ENCODE measurements at regions not wholly inside any gene's neighbourhood (a gene's known extent, or its start where the extent isn't known, plus 50 kb on each side); places are given as distances from the start of the nearest gene placed in this dataset.

GRCh38 chr3:19022546-19022945 is 125.8 kb upstream of the KCNH8 start:
- intact Hi-C loops (cut with micrococcal nuclease): no loop called here
- POLR2A ChIA-PET (ENCODE audit: partially characterized antibody): no interaction called here
- no peak for DNase-seq
- CTCF ChIA-PET (ENCODE audit: partially characterized antibody): interaction anchor here (1.4 kb wide), 1 partner anchor 8 kb away, joined by 3 read pairs; no protein-coding TSS in a partner anchor
- H3K27ac Mint-ChIP-seq: no peak overlapping the region
- peaks cover 0 to 2% (median 0%) of the 10 kb centered on the region in 8 donors for H3K9me3 Mint-ChIP-seq
- Histone ChIP-seq H3K9me3 (ENCODE audit: control insufficient read depth in 1 of 2, low read length in 2 of 2) (no peaks in the 10 kb centered on the region), H3K27me3 (ENCODE audit: insufficient read depth, low read length) (no peaks in the 10 kb centered on the region), H3K4me1 (ENCODE audit: insufficient read depth, low read length) (no peaks in the 10 kb centered on the region), H3K36me3 (ENCODE audit: insufficient read depth, low read length) (no peaks in the 10 kb centered on the region), H3K4me3 (ENCODE audit: low read length in 2 of 2) (no peak overlapping the region), H3K27ac (ENCODE audit: low read depth, low read length) (no peak overlapping the region)
- H3K27me3 Mint-ChIP-seq: peaks cover 0 to 4% of the 10 kb centered on the region in 2 donors
- H3K36me3 Mint-ChIP-seq: no peaks in the 10 kb centered on the region
- no peaks in the 10 kb centered on the region for H3K4me1 Mint-ChIP-seq
- no peak overlapping the region for H3K4me3 Mint-ChIP-seq

GRCh38 chr3:19016851-19017250 is 131.5 kb upstream of the KCNH8 start:
- no peaks in the 10 kb centered on the region for H3K4me1 ChIP-seq (ENCODE audit: insufficient read depth, low read length)
- no peaks in the 10 kb centered on the region for H3K36me3 ChIP-seq (ENCODE audit: insufficient read depth, low read length)
- Mint-ChIP-seq H3K27ac (no peak overlapping the region), H3K9me3 (peaks cover 0 to 2% (median 0%) of the 10 kb centered on the region in 8 donors), H3K4me1 (peaks cover 0 to 1% (median 0%) of the 10 kb centered on the region in 4 donors), H3K36me3 (no peaks in the 10 kb centered on the region), H3K4me3 (no peak overlapping the region), H3K27me3 (no peaks in the 10 kb centered on the region)
- DNase-seq: no peak
- no peaks in the 10 kb centered on the region for H3K9me3 ChIP-seq (ENCODE audit: control insufficient read depth in 1 of 2, low read length in 2 of 2)
- H3K4me3 ChIP-seq (ENCODE audit: low read length in 2 of 2): no peak overlapping the region
- no peaks in the 10 kb centered on the region for H3K27me3 ChIP-seq (ENCODE audit: insufficient read depth, low read length)
- POLR2A ChIA-PET (ENCODE audit: partially characterized antibody): interaction anchor here (0.6 kb wide), 1 partner anchor 76 kb away, joined by 3 read pairs; no protein-coding TSS in a partner anchor
- H3K27ac ChIP-seq (ENCODE audit: low read depth, low read length): no peak overlapping the region
- CTCF ChIA-PET (ENCODE audit: partially characterized antibody): interaction anchor here (1.4 kb wide), 1 partner anchor 10 kb away, joined by 3 read pairs; no protein-coding TSS in a partner anchor
- intact Hi-C loops (cut with micrococcal nuclease): no loop called here

GRCh38 chr3:19013879-19014278 is 134.4 kb upstream of the KCNH8 start:
- Histone ChIP-seq H3K27me3 (ENCODE audit: insufficient read depth, low read length) (no peaks in the 10 kb centered on the region), H3K4me1 (ENCODE audit: insufficient read depth, low read length) (no peaks in the 10 kb centered on the region), H3K27ac (ENCODE audit: low read depth, low read length) (no peak overlapping the region), H3K9me3 (ENCODE audit: control insufficient read depth in 1 of 2, low read length in 2 of 2) (no peaks in the 10 kb centered on the region), H3K4me3 (ENCODE audit: low read length in 2 of 2) (no peak overlapping the region), H3K36me3 (ENCODE audit: insufficient read depth, low read length) (no peaks in the 10 kb centered on the region)
- Mint-ChIP-seq H3K27ac (no peak overlapping the region), H3K9me3 (peaks cover 0 to 2% (median 0%) of the 10 kb centered on the region in 8 donors), H3K27me3 (no peaks in the 10 kb centered on the region), H3K4me1 (peaks cover 0 to 1% (median 0%) of the 10 kb centered on the region in 4 donors), H3K36me3 (no peaks in the 10 kb centered on the region), H3K4me3 (no peak overlapping the region)
- DNase-seq: no peak
- POLR2A ChIA-PET (ENCODE audit: partially characterized antibody): no interaction called here
- intact Hi-C loops (cut with micrococcal nuclease): no loop called here
- CTCF ChIA-PET (ENCODE audit: partially characterized antibody): interaction anchor here (1.1 kb wide), 1 partner anchor 25 kb away, joined by 3 read pairs; no protein-coding TSS in a partner anchor

GRCh38 chr3:19012846-19013245 is 135.5 kb upstream of the KCNH8 start:
- Mint-ChIP-seq H3K27ac (no peak overlapping the region), H3K36me3 (no peaks in the 10 kb centered on the region), H3K4me1 (peaks cover 0 to 1% (median 0%) of the 10 kb centered on the region in 4 donors), H3K4me3 (no peak overlapping the region), H3K27me3 (no peaks in the 10 kb centered on the region), H3K9me3 (peaks cover 0 to 2% (median 0%) of the 10 kb centered on the region in 8 donors)
- Histone ChIP-seq H3K4me3 (ENCODE audit: low read length in 2 of 2) (no peak overlapping the region), H3K4me1 (ENCODE audit: insufficient read depth, low read length) (no peaks in the 10 kb centered on the region), H3K9me3 (ENCODE audit: control insufficient read depth in 1 of 2, low read length in 2 of 2) (no peaks in the 10 kb centered on the region), H3K36me3 (ENCODE audit: insufficient read depth, low read length) (no peaks in the 10 kb centered on the region), H3K27me3 (ENCODE audit: insufficient read depth, low read length) (no peaks in the 10 kb centered on the region), H3K27ac (ENCODE audit: low read depth, low read length) (no peak overlapping the region)
- DNase-seq: no peak
- POLR2A ChIA-PET (ENCODE audit: partially characterized antibody): no interaction called here
- intact Hi-C loops (cut with micrococcal nuclease): no loop called here
- CTCF ChIA-PET (ENCODE audit: partially characterized antibody): no interaction called here

GRCh38 chr3:19002606-19003005 is 145.7 kb upstream of the KCNH8 start:
- Histone ChIP-seq H3K4me3 (ENCODE audit: low read length in 2 of 2) (no peak overlapping the region), H3K36me3 (ENCODE audit: insufficient read depth, low read length) (no peaks in the 10 kb centered on the region), H3K27me3 (ENCODE audit: insufficient read depth, low read length) (no peaks in the 10 kb centered on the region), H3K4me1 (ENCODE audit: insufficient read depth, low read length) (no peaks in the 10 kb centered on the region), H3K9me3 (ENCODE audit: control insufficient read depth in 1 of 2, low read length in 2 of 2) (no peaks in the 10 kb centered on the region), H3K27ac (ENCODE audit: low read depth, low read length) (no peak overlapping the region)
- Mint-ChIP-seq H3K9me3 (peaks cover 0 to 5% (median 0%) of the 10 kb centered on the region in 8 donors), H3K4me1 (no peaks in the 10 kb centered on the region), H3K27ac (no peak overlapping the region), H3K36me3 (no peaks in the 10 kb centered on the region), H3K4me3 (no peak overlapping the region), H3K27me3 (no peaks in the 10 kb centered on the region)
- ChIA-PET POLR2A (ENCODE audit: partially characterized antibody) (no interaction called here), CTCF (ENCODE audit: partially characterized antibody) (no interaction called here)
- no peak for DNase-seq
- intact Hi-C loops (cut with micrococcal nuclease): no loop called here

- DNase-seq: no peak
- Histone ChIP-seq H3K4me3 (ENCODE audit: low read length in 2 of 2) (no peak overlapping the region), H3K9me3 (ENCODE audit: control insufficient read depth in 1 of 2, low read length in 2 of 2) (no peaks in the 10 kb centered on the region), H3K4me1 (ENCODE audit: insufficient read depth, low read length) (no peaks in the 10 kb centered on the region), H3K27me3 (ENCODE audit: insufficient read depth, low read length) (no peaks in the 10 kb centered on the region), H3K27ac (ENCODE audit: low read depth, low read length) (no peak overlapping the region), H3K36me3 (ENCODE audit: insufficient read depth, low read length) (no peaks in the 10 kb centered on the region)
- intact Hi-C loops (cut with micrococcal nuclease): no loop called here
- peaks cover 1 to 3% of the 10 kb centered on the region in 2 donors for H3K27me3 Mint-ChIP-seq
- H3K4me3 Mint-ChIP-seq: no peak overlapping the region
- CTCF ChIA-PET (ENCODE audit: partially characterized antibody): no interaction called here
- POLR2A ChIA-PET (ENCODE audit: partially characterized antibody): no interaction called here
- H3K4me1 Mint-ChIP-seq: no peaks in the 10 kb centered on the region
- no peak overlapping the region for H3K27ac Mint-ChIP-seq
- peaks cover 2 to 16% (median 3%) of the 10 kb centered on the region in 8 donors for H3K9me3 Mint-ChIP-seq
- H3K36me3 Mint-ChIP-seq: no peaks in the 10 kb centered on the region
Observed at GRCh38 chr3:18998069-18998468, 150.2 kb upstream of the KCNH8 start.

GRCh38 chr3:18992709-18993108 is 155.6 kb upstream of the KCNH8 start:
- Mint-ChIP-seq H3K4me3 (no peak overlapping the region), H3K36me3 (no peaks in the 10 kb centered on the region), H3K4me1 (peaks cover 2 to 15% (median 12%) of the 10 kb centered on the region in 4 donors), H3K27me3 (peaks cover 21 to 26% of the 10 kb centered on the region in 2 donors), H3K27ac (no peak overlapping the region), H3K9me3 (peaks cover 2 to 16% (median 3%) of the 10 kb centered on the region in 8 donors)
- Histone ChIP-seq H3K27me3 (ENCODE audit: insufficient read depth, low read length) (peaks cover 6% of the 10 kb centered on the region), H3K9me3 (ENCODE audit: control insufficient read depth in 1 of 2, low read length in 2 of 2) (no peaks in the 10 kb centered on the region), H3K4me3 (ENCODE audit: low read length in 2 of 2) (no peak overlapping the region), H3K36me3 (ENCODE audit: insufficient read depth, low read length) (no peaks in the 10 kb centered on the region), H3K27ac (ENCODE audit: low read depth, low read length) (no peak overlapping the region), H3K4me1 (ENCODE audit: insufficient read depth, low read length) (no peaks in the 10 kb centered on the region)
- ChIA-PET POLR2A (ENCODE audit: partially characterized antibody) (no interaction called here), CTCF (ENCODE audit: partially characterized antibody) (no interaction called here)
- no peak for DNase-seq
- intact Hi-C loops (cut with micrococcal nuclease): no loop called here
